Activated CD8-positive, alpha-beta T cell treated with anti-CD3 and anti-CD28 coated beads for 36 hours (primary cell): ENCODE measurements at regions not wholly inside any gene's neighbourhood (a gene's known extent, or its start where the extent isn't known, plus 50 kb on each side); places are given as distances from the start of the nearest gene placed in this dataset.
"Not testable (repeated sequence)": the region's sequence is repeated elsewhere in the genome, so short reads cannot be mapped to it uniquely, and the experiment has no call there.

Experiments
- ATAC-seq: fragments of 200-7000 bp; cut with Tn5 transposase; one replicate; pipeline ENCODE4 v1.10.0; 2021; ENCODE audit warnings: mild to moderate bottlenecking, moderate library complexity
- CTCF ChIA-PET: fragments of 350-600 bp; sonication (Branson Sonifier 250); formaldehyde crosslinking; loops from one replicate; lab custom pipeline; 2021; ENCODE audit warnings: antibody characterized with exemption; lab: Charles Lee
- POLR2A ChIA-PET: fragments of 350-600 bp; sonication (Branson Sonifier 250); formaldehyde crosslinking; loops from one replicate; lab custom pipeline; 2021; ENCODE audit warnings: antibody characterized with exemption; lab: Charles Lee
- DNase-seq: peaks from one replicate; pipeline ENCODE4 v3.0.0-alpha.2; 2020
- H3K27ac Mint-ChIP-seq: one replicate; pipeline ENCODE4 v1.8.0; 2021; ENCODE audit warnings: mild to moderate bottlenecking, mixed read lengths
- H3K27me3 Mint-ChIP-seq: one replicate; pipeline ENCODE4 v1.8.0; 2021; ENCODE audit warnings: mixed read lengths
- H3K36me3 Mint-ChIP-seq: one replicate; pipeline ENCODE4 v1.8.0; 2021; ENCODE audit warnings: low read depth, mixed read lengths
- H3K4me1 Mint-ChIP-seq: one replicate; pipeline ENCODE4 v1.8.0; 2021; ENCODE audit warnings: low read depth, mixed read lengths
- H3K4me3 Mint-ChIP-seq: one replicate; pipeline ENCODE4 v1.8.0; 2021; ENCODE audit warnings: mild to moderate bottlenecking, moderate library complexity, mixed read lengths
- H3K9me3 Mint-ChIP-seq: one replicate; pipeline ENCODE4 v1.8.0; 2021; ENCODE audit warnings: mixed read lengths
- CTCF ChIP-seq: fragments of 200-600 bp; IDR thresholded peaks from one replicate; pipeline ENCODE4 v1.8.0; 2022; ENCODE audit warnings: antibody characterized with exemption, mild to moderate bottlenecking
- intact Hi-C: fragments of 100-400 bp; cut with micrococcal nuclease; formaldehyde crosslinking; loops from one replicate; pipeline ENCODE4 v1.10.0; 2022

GRCh38 chr4:189586908-189587632 lies 353.6 kb upstream of the FRG1 start:
- ATAC-seq, POLR2A ChIA-PET, H3K4me1 Mint-ChIP-seq, H3K9me3 Mint-ChIP-seq, H3K36me3 Mint-ChIP-seq, H3K27ac Mint-ChIP-seq, DNase-seq, H3K4me3 Mint-ChIP-seq, intact Hi-C loops, CTCF ChIA-PET, H3K27me3 Mint-ChIP-seq: not testable (repeated sequence)

GRCh38 chr4:189589201-189589600 lies 351.5 kb upstream of the FRG1 start:
- H3K9me3 Mint-ChIP-seq, H3K36me3 Mint-ChIP-seq, DNase-seq, intact Hi-C loops, H3K4me1 Mint-ChIP-seq, ATAC-seq, H3K4me3 Mint-ChIP-seq, CTCF ChIA-PET, POLR2A ChIA-PET, H3K27ac Mint-ChIP-seq, H3K27me3 Mint-ChIP-seq: not testable (repeated sequence)

- DNase-seq = no peak
- no peaks in the 10 kb centered on the region for H3K4me1 Mint-ChIP-seq
- no peaks in the 10 kb centered on the region for H3K36me3 Mint-ChIP-seq
- TF ChIP-seq CTCF = no peak
- no peak overlapping the region for H3K27ac Mint-ChIP-seq
- intact Hi-C loops = no loop called here
- H3K9me3 Mint-ChIP-seq = no peaks in the 10 kb centered on the region
- ATAC-seq = no peak
- H3K27me3 Mint-ChIP-seq = no peaks in the 10 kb centered on the region
- H3K4me3 Mint-ChIP-seq = no peak overlapping the region
- POLR2A ChIA-PET = no interaction called here
- CTCF ChIA-PET = no interaction called here
Measured at GRCh38 chr4:189592890-189593289, 347.8 kb upstream of the FRG1 start.

- Mint-ChIP-seq H3K4me3 (no peak overlapping the region), H3K27me3 (no peaks in the 10 kb centered on the region), H3K9me3 (peaks cover 2% of the 10 kb centered on the region), H3K4me1 (no peaks in the 10 kb centered on the region), H3K27ac (no peak overlapping the region), H3K36me3 (no peaks in the 10 kb centered on the region)
- POLR2A ChIA-PET = no interaction called here
- TF ChIP-seq CTCF = no peak
- no peak for DNase-seq
- intact Hi-C loops = no loop called here
- CTCF ChIA-PET = no interaction called here
- ATAC-seq = no peak
Measured at GRCh38 chr4:189597341-189597740, 343.3 kb upstream of the FRG1 start.

GRCh38 chr4:189600264-189600663 lies 340.4 kb upstream of the FRG1 start:
- CTCF ChIA-PET = no interaction called here

More at GRCh38 chr4:189600264-189600663, 340.4 kb upstream of the FRG1 start:
- H3K27me3 Mint-ChIP-seq = no peaks in the 10 kb centered on the region
- no peaks in the 10 kb centered on the region for H3K4me1 Mint-ChIP-seq
- TF ChIP-seq CTCF = no peak
- intact Hi-C loops = no loop called here
- H3K27ac Mint-ChIP-seq = no peak overlapping the region
- POLR2A ChIA-PET = no interaction called here
- DNase-seq (no peak), ATAC-seq (no peak)
- H3K9me3 Mint-ChIP-seq = peaks cover 2% of the 10 kb centered on the region
- H3K36me3 Mint-ChIP-seq = no peaks in the 10 kb centered on the region
- no peak overlapping the region for H3K4me3 Mint-ChIP-seq
